ENCODE measurements at regions not wholly inside any gene's neighbourhood (a gene's known extent, or its start where the extent isn't known, plus 50 kb on each side); places are given as distances from the start of the nearest gene placed in this dataset.

DNA sequence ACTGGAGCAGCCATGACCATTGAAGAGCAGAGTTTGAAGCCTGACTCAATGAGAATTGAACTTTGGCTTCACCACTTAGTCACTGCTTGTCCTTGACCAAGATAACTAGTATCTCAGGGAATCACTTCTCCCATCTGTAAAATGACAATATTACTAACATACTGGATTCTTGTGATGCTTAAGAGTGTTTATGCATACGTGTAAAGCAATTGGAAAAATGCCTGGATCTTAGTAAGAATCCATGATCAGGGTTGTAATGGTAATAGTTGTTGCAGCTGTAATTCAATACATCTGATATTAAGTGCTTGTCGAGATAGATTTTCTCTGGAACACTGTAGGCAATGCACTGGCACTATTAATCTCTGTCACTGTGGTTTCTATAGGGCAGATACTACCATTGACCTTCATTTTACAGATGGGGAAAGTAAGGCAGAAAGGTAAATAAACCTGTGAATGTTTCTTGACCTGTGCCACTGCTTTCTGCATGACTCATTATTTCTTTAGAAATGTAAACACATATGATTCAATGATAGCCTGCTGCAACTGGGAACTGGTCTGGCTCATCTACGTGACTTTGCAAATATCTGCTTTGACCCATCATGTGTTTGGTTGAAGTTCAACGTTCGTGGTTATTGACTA lies 662.5 kb downstream of the PLA2G4A start:
- TF ChIP-seq POLR2A (IDR thresholded peaks at IDR 0.05): no peak
- TF ChIP-seq, protein P1, sequence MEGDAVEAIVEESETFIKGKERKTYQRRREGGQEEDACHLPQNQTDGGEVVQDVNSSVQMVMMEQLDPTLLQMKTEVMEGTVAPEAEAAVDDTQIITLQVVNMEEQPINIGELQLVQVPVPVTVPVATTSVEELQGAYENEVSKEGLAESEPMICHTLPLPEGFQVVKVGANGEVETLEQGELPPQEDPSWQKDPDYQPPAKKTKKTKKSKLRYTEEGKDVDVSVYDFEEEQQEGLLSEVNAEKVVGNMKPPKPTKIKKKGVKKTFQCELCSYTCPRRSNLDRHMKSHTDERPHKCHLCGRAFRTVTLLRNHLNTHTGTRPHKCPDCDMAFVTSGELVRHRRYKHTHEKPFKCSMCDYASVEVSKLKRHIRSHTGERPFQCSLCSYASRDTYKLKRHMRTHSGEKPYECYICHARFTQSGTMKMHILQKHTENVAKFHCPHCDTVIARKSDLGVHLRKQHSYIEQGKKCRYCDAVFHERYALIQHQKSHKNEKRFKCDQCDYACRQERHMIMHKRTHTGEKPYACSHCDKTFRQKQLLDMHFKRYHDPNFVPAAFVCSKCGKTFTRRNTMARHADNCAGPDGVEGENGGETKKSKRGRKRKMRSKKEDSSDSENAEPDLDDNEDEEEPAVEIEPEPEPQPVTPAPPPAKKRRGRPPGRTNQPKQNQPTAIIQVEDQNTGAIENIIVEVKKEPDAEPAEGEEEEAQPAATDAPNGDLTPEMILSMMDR (IDR thresholded peaks at IDR 0.05): no peak
